ENCODE measurements at regions not wholly inside any gene's neighbourhood (a gene's known extent, or its start where the extent isn't known, plus 50 kb on each side); places are given as distances from the start of the nearest gene placed in this dataset.
A peak's percentile ranks its signal among the peaks of the same experiment; 100 is the strongest.
"Not testable (repeated sequence)": the region's sequence is repeated elsewhere in the genome, so short reads cannot be mapped to it uniquely, and the experiment has no call there.

DNA sequence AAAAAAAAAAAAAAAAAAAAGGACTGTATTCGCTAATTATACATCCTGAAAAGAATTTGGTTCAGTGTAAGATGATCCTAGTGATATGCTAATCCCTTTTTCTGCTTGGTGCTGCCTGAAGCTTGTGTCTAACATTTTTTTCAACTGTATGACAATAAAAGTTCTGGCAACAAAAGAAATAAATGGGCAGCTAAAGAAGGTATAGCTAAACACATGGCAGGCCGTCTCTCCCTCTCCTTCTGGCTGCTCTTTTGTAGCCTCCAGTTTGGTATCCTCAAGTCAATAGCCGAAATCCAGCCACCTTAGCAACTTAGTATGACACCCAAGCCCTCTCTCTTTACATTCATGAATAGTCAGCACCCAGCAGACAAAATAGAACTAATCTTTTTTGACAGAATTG is 198.3 kb upstream of the OTX2 start:
- Histone ChIP-seq H3K27ac (no peak overlapping the region), H3K36me3 (no peaks in the 10 kb centered on the region), H3K9me3 (no peaks in the 10 kb centered on the region), H3K27me3 (no peaks in the 10 kb centered on the region), H3K4me3 (no peak overlapping the region), H3K4me1 (no peaks in the 10 kb centered on the region)
- TF ChIP-seq, protein P1, sequence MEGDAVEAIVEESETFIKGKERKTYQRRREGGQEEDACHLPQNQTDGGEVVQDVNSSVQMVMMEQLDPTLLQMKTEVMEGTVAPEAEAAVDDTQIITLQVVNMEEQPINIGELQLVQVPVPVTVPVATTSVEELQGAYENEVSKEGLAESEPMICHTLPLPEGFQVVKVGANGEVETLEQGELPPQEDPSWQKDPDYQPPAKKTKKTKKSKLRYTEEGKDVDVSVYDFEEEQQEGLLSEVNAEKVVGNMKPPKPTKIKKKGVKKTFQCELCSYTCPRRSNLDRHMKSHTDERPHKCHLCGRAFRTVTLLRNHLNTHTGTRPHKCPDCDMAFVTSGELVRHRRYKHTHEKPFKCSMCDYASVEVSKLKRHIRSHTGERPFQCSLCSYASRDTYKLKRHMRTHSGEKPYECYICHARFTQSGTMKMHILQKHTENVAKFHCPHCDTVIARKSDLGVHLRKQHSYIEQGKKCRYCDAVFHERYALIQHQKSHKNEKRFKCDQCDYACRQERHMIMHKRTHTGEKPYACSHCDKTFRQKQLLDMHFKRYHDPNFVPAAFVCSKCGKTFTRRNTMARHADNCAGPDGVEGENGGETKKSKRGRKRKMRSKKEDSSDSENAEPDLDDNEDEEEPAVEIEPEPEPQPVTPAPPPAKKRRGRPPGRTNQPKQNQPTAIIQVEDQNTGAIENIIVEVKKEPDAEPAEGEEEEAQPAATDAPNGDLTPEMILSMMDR (IDR thresholded peaks at IDR 0.05): no peak
- TF ChIP-seq POLR2AphosphoS5 (IDR thresholded peaks at IDR 0.05) (no peak), POLR2A (IDR thresholded peaks at IDR 0.05) (no peak)
- DNase-seq (ENCODE audit: low spot score in 2 of 2): no peak
- intact Hi-C loops (cut with DNase I; ENCODE audit: low total_unique reads): no loop called here

DNA sequence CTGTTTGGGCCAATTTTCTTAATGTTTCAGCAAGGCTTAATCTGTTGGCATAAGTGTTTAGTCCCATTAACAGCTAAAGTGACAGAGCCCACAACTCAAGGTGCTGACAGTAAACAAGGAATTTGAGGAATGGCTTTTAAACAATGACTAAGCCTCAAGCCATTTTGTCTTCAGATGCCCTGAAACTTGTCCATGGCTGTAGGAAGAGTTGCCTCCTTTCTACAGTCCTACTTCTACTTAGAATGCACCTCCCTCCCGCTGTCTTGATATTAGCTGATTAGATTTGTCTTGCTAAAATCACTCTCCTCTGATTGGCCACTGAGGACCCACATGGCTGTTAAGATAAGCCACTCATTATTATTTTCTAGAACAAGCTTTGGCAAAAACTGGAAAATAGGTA is 188.4 kb upstream of the OTX2 start:
- no peak for DNase-seq (ENCODE audit: low spot score in 2 of 2)
- H3K4me1 ChIP-seq: no peaks in the 10 kb centered on the region
- intact Hi-C loops (cut with DNase I; ENCODE audit: low total_unique reads): no loop called here
- no peak for TF ChIP-seq POLR2A (IDR thresholded peaks at IDR 0.05)
- TF ChIP-seq, protein P1 (IDR thresholded peaks at IDR 0.05): no peak
- no peak for TF ChIP-seq POLR2AphosphoS5 (IDR thresholded peaks at IDR 0.05)
- H3K9me3 ChIP-seq: no peaks in the 10 kb centered on the region
- no peak overlapping the region for H3K4me3 ChIP-seq
- H3K27me3 ChIP-seq: no peaks in the 10 kb centered on the region
- H3K36me3 ChIP-seq: no peaks in the 10 kb centered on the region
- no peak overlapping the region for H3K27ac ChIP-seq

DNA sequence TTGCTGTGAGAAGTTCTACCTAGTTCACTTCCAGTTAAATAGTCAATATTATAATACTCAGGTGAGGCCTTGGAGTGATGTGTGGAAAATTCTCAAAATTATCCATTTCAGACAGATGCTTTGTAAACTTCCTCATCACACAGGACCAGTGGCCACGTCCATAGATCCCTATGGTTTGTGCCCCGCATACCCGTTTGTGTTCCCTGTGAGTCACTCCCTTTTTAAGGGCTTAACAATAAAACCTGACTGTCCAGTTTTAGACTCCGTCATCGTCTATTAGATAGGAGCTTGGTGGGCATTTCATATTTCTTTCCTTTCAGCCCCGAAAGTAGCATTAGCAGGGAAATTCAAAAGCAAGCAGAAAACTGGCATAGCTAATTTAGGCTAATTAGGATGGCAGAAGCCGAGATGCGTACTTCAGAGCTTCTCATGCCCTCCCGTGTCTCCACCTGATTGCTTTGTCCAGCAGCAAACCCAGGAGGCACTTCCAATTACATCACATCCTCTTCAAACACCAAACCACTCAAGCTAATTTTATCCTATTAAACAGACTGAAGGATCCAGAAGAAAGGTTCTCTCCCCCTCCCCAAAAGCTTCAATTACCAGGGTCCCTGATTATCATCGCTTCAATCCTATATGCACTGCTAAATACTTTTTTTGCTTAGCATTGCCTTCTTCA is 186.6 kb upstream of the OTX2 start:
- H3K4me3 ChIP-seq: no peak overlapping the region
- no peaks in the 10 kb centered on the region for H3K27me3 ChIP-seq
- intact Hi-C loops (cut with DNase I; ENCODE audit: low total_unique reads): no loop called here
- H3K4me1 ChIP-seq: no peaks in the 10 kb centered on the region
- H3K9me3 ChIP-seq: no peaks in the 10 kb centered on the region
- TF ChIP-seq POLR2AphosphoS5 (IDR thresholded peaks at IDR 0.05) (no peak), POLR2A (IDR thresholded peaks at IDR 0.05) (no peak)
- TF ChIP-seq, protein P1 (IDR thresholded peaks at IDR 0.05): no peak
- H3K27ac ChIP-seq: no peak overlapping the region
- no peak for DNase-seq (ENCODE audit: low spot score in 2 of 2)
- no peaks in the 10 kb centered on the region for H3K36me3 ChIP-seq

DNA sequence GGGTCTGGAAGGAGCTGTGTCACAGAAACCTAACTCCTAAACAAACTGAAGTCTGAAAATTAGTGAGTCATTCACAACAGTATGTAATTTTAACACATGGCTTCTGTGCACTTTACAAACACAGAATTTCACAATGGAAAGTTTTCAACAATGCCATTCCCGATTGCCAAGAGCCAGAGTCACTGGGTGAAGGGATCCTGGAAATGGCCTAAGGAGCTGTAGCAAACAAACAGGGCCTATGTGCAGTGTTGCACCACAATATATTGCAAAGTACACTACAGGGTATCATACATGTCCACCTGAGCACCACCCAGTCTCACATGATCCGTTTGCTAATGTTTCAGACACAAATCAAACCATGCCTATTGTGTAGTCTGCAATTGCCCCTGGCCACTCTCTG is 184.7 kb upstream of the OTX2 start:
- H3K4me3 ChIP-seq: no peak overlapping the region
- H3K36me3 ChIP-seq: no peaks in the 10 kb centered on the region
- intact Hi-C loops (cut with DNase I; ENCODE audit: low total_unique reads): no loop called here
- no peak for DNase-seq (ENCODE audit: low spot score in 2 of 2)
- H3K27me3 ChIP-seq: no peaks in the 10 kb centered on the region
- TF ChIP-seq POLR2A (IDR thresholded peaks at IDR 0.05): no peak
- TF ChIP-seq, protein P1 (IDR thresholded peaks at IDR 0.05): no peak
- no peak for TF ChIP-seq POLR2AphosphoS5 (IDR thresholded peaks at IDR 0.05)
- peak overlapping the region in 1 of 2 donors; percentile 38 for H3K27ac ChIP-seq
- peaks cover 0 to 8% of the 10 kb centered on the region in 2 donors for H3K9me3 ChIP-seq
- no peaks in the 10 kb centered on the region for H3K4me1 ChIP-seq

DNA sequence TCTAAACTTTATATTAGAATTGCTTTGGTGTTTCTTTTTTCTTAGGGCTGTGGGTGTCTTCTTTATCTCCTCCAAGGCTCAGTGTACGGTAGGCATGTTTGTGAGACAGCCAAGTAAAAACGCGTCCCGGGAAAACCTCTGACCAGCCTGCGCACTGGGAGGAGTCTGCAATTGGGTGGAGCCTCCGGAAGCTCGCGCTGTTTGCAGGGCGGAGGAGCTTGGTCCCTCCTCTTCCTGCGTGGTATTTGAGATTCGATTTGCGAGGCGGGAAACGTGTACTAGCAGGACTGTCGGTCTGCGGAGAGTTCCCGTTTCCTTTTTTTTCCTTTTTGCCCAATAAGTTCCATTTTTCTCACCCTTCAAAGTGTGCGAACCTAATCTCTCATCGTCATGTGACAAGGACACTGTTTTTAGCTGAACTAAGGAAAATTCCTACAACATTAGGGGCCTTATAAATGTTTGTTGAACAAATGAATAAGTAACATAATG is 182.1 kb upstream of the OTX2 start:
- Histone ChIP-seq H3K4me1 (no peaks in the 10 kb centered on the region), H3K36me3 (no peaks in the 10 kb centered on the region), H3K27me3 (no peaks in the 10 kb centered on the region), H3K9me3 (peaks cover 0 to 8% of the 10 kb centered on the region in 2 donors), H3K4me3 (no peak overlapping the region), H3K27ac (no peak overlapping the region)
- TF ChIP-seq POLR2A (IDR thresholded peaks at IDR 0.05) (no peak), POLR2AphosphoS5 (IDR thresholded peaks at IDR 0.05) (no peak)
- TF ChIP-seq, protein P1 (IDR thresholded peaks at IDR 0.05): no peak
- intact Hi-C loops (cut with DNase I; ENCODE audit: low total_unique reads): no loop called here
- no peak for DNase-seq (ENCODE audit: low spot score in 2 of 2)

DNA sequence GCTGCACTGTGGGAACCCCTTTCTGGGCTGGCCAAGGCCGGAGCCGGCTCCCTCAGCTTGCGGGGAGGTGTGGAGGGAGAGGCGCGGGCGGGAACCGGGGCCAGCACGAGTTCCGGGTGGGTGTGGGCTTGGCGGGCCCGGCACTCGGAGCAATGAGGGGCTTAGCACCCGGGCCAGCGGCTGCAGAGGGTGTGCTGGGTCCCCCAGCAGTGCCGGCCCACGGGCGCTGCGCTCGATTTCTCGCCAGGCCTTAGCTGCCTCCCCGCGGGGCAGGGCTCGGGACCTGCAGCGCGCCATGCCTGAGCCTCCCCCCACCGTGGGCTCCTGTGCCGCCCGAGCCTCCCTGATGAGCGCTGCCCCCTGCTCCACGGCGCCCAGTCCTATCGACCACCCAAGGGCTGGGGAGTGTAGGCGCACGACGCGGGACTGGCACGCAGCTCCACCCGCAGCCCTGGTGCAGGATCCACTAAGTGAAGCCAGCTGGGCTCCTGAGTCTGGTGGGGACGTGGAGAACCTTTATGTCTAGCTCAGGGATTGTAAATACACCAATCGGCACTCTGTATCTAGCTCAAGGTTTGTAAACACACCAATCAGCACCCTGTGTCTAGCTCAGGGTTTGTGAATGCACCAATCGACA is 180.8 kb upstream of the OTX2 start:
- H3K36me3 ChIP-seq; H3K4me1 ChIP-seq; H3K4me3 ChIP-seq; H3K27ac ChIP-seq; intact Hi-C loops (cut with DNase I; ENCODE audit: low total_unique reads); H3K27me3 ChIP-seq; H3K9me3 ChIP-seq; DNase-seq (ENCODE audit: low spot score in 2 of 2): not testable (repeated sequence)
